ELF-1 (cell line): ENCODE measurements at regions not wholly inside any gene's neighbourhood (a gene's known extent, or its start where the extent isn't known, plus 50 kb on each side); places are given as distances from the start of the nearest gene placed in this dataset.

Source experiments
- DNase-seq: peaks from one replicate; pipeline ENCODE4 v3.0.0-alpha.2; 2016; ENCODE audit warnings: low read depth, low spot score

DNA sequence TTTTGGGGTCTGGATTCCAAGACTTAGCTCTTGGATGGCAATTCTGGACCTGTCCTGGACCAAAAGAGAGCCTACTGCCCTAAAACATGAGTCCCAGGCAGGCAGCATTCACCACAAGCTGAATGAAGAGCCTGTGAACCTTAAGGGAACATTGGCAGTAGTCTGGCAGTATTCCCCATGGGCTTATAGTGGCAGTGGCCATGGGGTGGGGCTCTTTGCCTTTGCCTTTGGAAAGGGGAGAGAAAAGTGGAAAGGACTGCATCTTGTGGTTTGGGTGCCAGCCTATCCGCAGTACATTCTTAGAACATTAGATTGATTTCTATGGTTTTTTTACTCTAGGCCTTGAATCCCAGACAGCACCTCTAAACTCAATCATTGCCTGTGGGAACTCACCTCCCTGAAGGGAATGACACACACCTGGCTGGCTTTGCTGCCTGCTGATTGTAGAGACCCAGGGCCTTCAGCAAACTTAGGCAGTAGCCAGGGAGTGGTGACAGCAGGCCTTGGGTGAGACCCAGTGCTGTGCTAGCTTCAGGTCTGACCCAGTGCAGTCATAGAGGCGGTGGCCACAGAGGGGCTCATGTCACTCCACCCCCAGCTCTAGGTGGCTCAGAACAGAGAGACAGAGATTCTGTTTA, 216.3 kb downstream of the CETN3 start:
- DNase-seq, result no peak

DNA sequence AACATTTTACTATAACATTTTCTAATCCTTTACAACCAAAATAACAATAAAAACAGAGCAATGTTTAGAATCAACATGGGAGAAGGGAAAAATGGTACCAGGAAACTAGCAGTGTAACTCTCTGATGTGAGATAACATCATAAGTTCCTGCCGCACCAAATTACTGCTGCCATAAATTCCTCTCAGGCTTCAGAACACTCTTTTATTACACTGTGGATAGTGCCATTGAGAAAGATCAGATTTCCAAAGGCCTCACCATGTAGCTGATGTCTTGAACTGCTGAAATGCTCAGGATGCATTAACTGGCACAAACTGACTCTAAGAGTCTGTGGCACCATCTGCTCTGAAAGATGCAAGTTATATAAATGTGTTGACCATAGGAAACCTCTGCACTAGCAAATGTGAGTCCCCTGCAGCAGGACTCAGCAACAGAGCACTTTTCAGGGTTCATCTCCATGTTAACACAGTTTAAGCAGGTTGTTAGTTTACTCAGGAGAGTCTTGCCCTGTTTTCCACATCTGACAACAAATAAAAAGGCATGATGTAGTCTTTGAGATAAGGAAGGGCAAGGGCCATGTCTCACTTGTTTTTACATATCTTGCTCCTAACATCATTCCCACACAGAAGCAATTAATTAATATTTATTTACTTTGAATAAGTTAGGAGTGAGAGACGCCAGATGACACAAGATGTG, 218.1 kb downstream of the CETN3 start:
- peak; percentile 3 for DNase-seq

DNA sequence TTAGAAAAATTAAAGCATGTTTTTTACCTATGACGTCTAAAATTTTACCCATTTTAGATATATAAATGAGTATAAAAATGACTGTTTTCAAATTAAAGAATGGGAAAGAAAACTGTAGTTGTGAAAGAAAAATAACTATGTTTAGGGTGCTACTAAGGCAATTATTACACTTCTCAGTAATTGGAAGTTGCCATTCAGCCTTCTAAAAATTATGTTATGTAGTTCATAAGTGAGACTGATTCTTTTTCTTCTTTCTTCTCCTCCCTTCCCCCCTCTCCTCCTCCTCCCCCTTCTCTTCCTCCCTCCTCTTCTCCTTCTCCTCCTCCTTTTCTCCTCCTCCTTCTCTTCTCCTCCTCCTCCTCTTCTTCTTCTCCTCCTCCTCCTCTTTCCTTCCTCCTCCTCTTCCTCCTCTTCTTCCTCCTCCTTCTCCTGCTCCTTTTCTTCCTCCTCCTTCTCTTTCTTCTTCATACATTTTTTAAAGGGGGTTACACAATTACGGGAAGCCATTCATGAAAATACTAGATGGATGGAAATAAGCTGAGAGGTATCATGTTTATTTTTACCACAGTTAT, 223.6 kb downstream of the CETN3 start:
- DNase-seq, result no peak

DNA sequence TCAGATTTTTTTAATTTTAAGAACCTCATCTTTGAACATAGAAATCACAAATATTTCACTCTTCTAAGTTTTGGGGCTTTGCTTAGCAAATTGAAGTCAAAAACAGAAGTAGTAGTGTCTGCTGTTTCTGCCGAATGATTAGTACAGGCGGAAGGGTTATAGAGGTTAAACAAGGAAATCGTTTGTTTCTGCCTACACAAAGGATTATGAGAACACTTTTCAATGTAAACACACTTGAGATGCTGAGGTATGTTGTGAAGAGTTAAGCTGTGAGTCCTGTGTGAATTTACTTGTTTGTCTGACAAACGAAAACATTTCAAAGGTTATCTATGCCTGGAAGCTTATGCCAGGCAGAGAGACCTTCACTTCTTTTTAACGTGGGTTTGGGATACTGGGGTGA, 224.8 kb downstream of the CETN3 start:
- no peak for DNase-seq

DNA sequence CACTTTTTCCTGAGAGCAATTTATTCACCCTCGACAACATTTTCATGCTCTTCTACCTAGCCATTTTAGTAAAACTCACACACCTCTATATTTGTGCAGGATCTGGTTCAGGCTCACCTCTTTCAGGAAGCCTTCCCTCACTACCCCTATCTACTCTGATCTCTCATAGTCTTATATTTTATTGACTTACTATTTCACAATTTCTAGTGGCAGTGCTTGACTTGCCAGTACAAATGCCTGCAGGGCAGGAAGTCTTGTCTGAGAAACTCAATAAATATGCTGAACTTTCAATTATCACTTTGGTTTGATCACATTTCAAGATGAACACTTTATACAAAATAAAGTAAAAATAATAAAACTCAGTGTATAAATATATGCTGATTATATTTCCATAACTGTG, 226.8 kb downstream of the CETN3 start:
- no peak for DNase-seq

DNA sequence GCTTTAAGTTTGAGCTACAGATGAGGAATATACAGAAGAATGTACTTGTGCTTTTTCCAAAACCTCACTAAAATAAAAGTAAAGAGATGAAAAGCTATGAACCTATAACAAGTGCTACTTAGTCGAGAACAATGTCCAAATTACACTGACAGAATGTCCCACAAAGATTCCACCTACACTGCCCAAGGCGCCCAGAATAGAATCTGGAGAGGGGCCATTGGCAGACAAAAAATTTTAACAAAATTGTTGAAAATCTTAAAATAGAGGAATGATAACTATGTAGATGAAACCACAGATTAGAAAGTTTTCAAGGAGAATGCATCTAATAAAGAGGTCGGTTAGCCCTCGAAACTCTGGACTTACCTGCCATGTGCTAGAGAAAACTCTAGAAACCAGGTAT, 235.3 kb downstream of the CETN3 start:
- DNase-seq, result no peak

DNA sequence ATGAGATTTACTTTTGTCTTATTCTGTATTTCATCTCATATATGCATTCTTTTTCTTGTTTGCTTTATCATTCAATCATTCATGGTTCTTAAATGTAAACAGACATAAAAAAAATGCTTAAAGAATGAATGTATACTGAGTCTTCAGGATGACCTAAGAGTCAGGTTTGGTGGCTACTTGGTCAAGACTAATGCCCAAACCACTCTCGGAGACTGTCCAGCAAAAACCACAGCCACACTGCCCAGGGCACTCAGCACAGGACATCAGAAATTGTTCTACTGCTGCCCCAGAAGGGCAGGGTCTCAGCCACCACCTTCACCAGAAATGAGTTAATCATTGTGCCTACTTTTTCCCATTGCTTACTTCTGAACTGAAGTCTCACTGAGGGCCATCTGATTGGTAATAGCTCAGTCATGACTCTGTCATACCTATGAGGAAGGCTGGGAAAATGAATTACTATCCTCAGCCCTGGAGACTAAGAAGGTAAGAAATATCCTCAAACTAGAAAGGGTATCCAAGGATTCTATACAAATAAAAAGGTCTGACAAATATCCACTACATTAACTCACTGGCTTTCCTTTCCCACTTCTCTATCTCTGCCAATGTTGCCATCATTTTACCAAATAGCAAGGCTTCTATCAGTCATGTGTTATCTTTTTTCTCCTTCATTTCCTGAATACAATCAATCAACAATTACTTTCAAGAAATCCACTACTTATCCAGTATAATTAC, 236.1 kb downstream of the CETN3 start:
- no peak for DNase-seq

DNA sequence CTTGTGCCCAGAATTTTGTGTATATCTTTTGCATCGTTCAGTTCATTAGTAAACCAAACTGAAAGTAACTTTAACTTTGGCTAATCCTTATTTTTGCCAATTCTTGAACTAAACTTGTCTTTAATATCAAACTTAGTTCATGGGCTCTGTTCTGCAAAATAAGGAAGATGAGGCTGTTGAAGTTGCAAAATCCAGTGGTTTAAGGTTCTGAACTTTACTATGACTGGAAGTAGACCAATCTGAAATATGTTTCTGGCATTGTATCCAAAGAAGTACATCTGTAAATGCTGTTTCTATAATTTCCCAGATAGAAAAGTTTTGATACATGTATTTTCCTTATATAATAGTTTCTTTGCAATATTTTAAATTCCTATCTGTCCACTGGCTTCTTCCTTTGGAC, 238.1 kb downstream of the CETN3 start:
- no peak for DNase-seq

DNA sequence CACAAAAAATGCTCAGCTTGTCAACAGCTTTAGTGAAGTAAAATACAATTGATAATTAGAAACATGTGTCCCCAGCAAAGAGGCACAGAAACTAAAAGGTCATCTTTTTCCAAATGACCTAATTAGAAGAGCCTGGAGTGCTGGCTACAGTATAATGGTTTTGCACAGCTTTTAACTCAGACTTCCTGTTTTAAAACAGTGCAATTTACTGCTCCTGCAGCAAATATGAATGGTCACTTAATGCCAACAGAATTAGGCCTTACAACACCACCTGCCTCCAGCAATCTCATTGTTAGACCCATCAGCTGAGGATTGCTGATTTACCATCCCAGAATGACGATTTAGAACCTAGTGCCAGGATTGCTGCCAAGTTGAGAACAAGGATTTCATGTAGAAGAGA, 239.3 kb downstream of the CETN3 start:
- DNase-seq, result no peak

DNA sequence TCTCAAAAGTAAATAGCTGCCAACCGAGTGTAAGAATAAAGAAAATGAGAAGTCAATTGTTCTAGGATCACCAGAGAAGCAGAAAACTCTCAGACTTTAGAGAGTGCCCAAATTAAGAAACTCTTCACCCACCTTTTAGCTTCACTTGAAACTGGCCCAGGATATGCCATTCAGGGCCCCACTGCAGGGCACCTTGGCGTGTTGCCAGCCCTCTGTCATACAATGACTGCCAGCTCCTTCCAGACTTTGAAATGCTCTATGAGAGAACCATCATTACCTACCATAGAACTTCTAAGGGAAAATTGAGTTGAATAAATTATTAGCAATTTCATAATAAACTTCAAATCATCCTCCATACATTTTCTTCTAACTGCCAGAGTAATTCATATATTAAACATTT, 240.5 kb downstream of the CETN3 start:
- no peak for DNase-seq

DNA sequence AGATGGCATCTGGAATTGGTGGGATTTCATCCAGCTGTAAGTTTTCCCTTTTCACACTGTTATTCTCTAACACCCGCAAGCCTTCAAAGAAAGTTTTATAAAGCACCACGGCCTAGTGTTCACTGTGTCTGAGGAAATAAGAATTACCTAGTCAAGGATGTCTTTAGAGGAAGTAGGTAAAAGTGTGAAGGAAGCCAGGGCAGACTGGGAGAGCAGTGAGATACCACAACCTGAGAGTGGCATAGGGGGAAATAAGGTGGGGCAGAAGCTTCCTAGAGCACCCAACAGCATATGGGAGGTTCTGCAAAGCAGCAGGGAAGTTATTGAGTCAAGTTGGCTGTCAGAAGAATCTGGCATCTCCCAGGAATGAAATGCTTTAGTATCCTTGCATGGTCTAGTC, 241.2 kb downstream of the CETN3 start:
- DNase-seq, result no peak

DNA sequence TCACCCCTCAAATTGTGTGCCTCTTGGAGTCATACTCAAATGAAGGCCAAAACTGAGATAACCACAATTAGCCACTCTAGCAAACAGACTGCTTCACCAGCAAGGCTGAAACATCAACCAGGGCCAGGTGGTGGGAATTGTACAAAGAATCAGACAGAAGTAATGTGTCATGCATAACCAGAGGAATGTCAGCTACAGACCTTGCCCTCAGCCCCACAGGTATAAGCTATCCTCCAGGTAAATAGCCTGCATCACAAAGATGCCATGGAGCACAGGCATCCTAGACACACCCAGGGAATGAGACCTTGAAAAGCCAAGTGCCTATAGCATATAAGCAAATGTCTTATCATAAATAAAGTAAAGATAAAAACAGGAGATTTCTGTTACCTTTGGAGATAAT, 242.7 kb downstream of the CETN3 start:
- no peak for DNase-seq

DNA sequence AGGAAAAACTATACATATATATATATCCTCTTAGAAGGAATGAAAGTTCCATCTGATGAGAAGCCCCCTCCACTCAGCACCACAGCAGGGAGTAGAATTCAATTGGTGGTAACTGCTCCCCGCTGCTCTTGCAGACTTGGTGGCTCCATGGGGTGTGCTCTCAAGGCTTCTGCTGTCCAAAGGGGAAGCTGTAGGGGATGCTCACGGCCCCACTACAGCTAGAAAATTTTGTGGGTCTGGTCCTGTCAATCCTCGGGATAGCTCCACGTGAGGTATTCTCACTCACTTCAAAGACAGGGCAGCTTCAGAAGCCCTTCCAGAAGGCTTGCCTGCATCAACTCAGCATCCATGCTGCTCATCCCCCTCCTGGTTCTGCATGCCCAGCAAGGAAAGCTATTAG, 247.2 kb downstream of the CETN3 start:
- DNase-seq, result no peak

DNA sequence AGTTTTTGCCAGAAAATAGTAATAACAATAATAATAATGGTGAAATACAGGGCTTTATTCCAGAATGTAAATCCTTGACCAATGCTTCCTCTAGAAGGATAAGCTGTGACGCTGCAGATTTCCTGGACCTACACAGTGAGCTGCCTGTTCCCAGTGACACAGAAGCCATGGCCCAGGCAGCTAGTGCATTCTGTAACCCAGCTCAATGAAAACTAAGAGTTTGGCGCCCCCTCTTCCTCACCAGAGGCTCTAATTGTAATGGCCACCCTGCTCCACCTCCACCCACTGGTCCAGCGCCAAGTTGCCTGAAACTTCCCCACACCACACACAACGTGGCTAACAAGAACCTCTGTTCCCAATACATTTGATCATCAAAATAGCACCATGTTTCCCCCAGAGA, 248.1 kb downstream of the CETN3 start:
- peak; percentile 72 for DNase-seq

DNA sequence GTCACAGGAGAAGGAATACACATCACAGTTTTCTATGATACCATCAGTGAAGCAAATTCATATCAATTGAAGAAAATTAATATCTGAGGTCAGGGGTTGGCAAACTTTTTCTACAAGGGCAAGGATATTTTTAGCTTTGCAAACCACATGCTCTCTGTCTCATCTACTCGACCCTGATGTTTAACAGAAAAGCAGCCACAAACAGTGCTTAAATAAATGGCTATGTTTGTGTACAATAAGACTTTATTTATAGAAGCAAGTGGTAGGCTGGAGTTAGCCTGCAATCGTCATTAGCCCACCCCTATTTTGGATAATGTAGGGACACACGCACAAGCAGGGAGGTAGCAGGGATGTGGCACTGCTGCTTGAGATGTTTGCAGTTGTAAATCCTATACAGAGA, 251.4 kb downstream of the CETN3 start:
- DNase-seq, result no peak

DNA sequence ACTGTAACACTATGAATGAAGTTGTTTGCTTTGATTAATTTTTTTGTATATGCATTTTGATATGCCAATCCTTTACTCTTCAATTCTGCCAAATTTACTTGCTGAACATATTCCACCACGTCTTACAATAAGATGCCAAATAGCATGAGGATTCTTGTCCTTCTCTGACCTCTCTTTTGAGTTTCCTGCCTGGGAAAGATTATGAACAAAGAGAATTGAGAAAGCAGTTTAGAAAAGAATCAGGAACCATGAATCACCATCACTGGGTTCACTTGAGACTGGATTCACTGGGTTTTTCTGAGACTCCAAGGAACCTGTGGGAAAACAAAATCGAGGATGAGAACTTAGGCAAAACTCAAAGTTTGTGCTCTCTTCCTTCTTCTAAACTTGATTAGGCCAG, 256.5 kb downstream of the CETN3 start:
- DNase-seq, result no peak

DNA sequence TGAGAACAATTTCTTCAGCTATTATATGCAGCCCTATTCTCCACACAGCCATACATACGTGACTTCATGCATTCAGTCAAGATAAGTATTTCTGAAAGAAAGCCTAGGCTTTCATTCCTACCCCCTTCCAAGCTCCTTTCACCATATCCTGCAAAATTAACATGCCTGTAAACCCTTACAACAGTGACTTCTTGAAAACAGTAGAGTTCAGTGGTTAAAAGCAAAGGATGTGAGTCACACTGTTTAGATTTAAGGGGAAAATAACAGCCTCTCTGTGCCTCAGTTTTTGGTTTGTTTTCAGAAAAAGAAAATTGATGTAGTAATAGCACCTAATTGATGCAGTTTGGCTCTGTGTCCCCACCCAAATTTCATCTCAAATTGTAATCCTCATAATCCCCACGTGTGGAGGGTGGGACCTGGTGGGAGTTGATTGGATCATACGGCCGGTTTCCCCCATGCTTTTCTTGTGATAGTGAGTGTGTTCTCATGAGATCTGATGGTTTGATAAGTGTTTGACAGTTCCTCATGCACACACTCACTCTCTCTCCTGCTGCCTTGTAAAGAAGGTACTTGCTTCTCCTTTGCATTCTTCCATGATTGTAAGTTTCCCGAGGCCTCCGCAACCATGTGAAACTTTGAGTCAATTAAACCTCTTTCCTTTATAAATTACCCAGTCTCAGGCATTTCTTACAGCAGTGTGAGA, 264.8 kb downstream of the CETN3 start:
- no peak for DNase-seq

DNA sequence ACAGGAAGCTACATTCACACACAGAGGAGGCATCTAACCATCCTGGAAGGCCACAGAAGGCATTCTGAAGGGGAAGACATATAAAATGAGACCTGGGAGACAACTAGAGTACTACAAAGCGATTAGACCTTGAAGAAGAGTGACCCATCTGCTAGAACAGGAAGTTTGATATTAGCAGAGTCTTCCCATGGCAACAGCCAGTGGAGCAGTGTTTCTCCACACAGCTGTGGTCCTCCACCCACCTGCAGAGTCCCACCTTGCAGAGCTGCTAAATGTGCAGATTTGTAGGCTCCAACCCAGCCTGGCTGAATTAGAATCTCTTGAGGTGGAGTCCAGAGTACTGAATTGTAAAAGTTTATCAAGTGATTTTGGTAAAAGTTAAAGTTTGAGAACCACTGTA, 267.0 kb downstream of the CETN3 start:
- DNase-seq, result no peak

DNA sequence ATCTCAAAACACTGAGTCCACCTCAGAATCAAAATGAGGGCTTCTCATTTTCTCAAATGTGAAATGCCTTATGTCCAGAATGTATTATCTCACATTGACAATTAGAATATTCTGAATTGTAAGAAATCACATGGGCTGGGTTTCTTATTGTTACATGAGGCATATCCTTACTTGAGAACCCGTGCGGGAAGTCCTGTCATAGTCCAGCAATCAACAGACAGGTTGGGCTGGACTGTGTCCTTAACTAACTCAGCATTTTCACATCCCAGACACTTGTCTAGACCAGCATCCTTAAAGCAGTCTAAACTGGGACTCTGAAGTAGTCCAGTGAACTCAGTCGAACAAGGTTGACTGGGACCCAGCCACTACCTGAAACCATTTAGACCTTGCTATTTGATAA, 267.6 kb downstream of the CETN3 start:
- no peak for DNase-seq

DNA sequence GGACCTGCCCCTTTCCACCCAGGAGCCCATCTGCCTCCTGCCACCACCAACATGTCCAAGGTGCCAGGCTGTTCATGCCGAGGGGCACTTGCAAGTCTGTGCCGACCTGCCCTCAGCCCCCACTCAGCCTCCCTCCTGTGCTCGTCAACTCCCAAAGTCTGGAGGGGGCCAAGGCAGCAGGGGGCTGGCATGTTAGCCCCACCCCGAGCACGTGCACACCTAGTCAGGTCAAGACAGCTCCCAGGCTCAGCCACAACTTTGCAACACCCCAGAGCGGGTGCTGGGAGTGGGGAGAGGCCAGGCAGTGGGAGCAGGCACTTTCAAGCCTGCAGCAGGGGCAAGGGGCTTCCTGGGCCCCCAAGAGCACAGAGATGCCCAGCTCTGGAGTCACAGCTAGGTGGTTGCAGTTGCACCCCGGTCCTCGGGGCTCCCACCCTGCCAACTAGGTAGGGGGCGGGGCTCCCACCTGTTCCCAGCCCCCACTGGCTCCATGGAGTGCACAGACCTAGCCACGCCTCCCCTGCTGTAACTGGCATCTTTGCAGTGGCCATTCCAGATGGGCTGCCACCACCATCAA, 272.5 kb downstream of the CETN3 start:
- no peak for DNase-seq

DNA sequence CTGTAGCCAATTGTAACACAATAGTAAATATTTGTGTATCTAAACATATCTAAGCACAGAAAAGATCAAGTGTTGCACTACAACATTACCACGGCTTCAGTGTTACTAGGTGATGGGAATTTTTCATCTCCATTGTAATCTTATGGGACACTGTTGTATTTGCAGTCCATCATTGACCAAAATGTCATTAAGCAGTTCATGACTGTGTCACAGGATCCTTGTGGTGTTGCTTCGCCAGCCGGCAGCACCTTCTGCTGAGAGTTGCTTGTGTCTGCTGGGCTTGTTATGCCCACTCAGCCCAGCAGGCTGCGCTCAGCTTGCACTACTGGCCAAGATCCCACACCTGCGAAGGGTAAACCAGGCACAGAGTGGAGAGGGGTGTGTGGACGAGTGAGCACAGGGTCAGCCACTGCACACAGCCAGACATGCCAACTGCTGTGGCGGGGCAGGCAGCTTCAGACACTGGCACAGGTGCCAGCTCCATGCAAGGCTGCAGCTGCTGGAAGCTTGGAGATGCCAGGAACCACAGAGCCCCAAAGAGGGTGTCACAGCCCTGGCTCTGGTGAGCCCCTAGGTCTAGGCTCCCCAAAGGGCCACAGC, 273.7 kb downstream of the CETN3 start:
- DNase-seq, result peak; percentile 68
